ENCODE measurements at regions not wholly inside any gene's neighbourhood (a gene's known extent, or its start where the extent isn't known, plus 50 kb on each side); places are given as distances from the start of the nearest gene placed in this dataset.

GRCh38 chr15:29449136-29449535, 179.5 kb upstream of the NSMCE3 start:
- no peak for TF ChIP-seq POLR2A (IDR thresholded peaks at IDR 0.05)
- TF ChIP-seq POLR2AphosphoS5 (IDR thresholded peaks at IDR 0.05; ENCODE audit: insufficient read depth in 1 of 2, low read depth in 1 of 2), result no peak
- TF ChIP-seq, protein P1, sequence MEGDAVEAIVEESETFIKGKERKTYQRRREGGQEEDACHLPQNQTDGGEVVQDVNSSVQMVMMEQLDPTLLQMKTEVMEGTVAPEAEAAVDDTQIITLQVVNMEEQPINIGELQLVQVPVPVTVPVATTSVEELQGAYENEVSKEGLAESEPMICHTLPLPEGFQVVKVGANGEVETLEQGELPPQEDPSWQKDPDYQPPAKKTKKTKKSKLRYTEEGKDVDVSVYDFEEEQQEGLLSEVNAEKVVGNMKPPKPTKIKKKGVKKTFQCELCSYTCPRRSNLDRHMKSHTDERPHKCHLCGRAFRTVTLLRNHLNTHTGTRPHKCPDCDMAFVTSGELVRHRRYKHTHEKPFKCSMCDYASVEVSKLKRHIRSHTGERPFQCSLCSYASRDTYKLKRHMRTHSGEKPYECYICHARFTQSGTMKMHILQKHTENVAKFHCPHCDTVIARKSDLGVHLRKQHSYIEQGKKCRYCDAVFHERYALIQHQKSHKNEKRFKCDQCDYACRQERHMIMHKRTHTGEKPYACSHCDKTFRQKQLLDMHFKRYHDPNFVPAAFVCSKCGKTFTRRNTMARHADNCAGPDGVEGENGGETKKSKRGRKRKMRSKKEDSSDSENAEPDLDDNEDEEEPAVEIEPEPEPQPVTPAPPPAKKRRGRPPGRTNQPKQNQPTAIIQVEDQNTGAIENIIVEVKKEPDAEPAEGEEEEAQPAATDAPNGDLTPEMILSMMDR (IDR thresholded peaks at IDR 0.05), result no peak

All from vagina (tissue), 2 donors.